HG03342 (cell line): ENCODE measurements at regions not wholly inside any gene's neighbourhood (a gene's known extent, or its start where the extent isn't known, plus 50 kb on each side); places are given as distances from the start of the nearest gene placed in this dataset.
"Not testable (repeated sequence)": the region's sequence is repeated elsewhere in the genome, so short reads cannot be mapped to it uniquely, and the experiment has no call there.

Source experiments
- ATAC-seq: cut with Tn5 transposase; IDR thresholded peaks from one replicate; pipeline ENCODE4 v1.9.1; 2021; ENCODE audit warnings: mild to moderate bottlenecking, moderate library complexity; ENCODE audit not compliant: unreplicated experiment

- no peak for ATAC-seq
Observed at GRCh38 chr12:92237262-92237661, 91.6 kb upstream of the BTG1 start.

- ATAC-seq, result no peak
Observed at GRCh38 chr12:92235703-92236472, 90.2 kb upstream of the BTG1 start.

- ATAC-seq, result no peak
Observed at GRCh38 chr12:92234533-92234932, 88.9 kb upstream of the BTG1 start.

GRCh38 chr12:92233346-92234015, 87.8 kb upstream of the BTG1 start:
- no peak for ATAC-seq

- not testable (repeated sequence) for ATAC-seq
Observed at GRCh38 chr12:92232371-92232932, 86.8 kb upstream of the BTG1 start.

GRCh38 chr12:92231945-92232344, 86.3 kb upstream of the BTG1 start:
- not testable (repeated sequence) for ATAC-seq

GRCh38 chr12:92231532-92231931, 85.9 kb upstream of the BTG1 start:
- ATAC-seq, result not testable (repeated sequence)

GRCh38 chr12:92229381-92229780, 83.7 kb upstream of the BTG1 start:
- no peak for ATAC-seq

- no peak for ATAC-seq
Observed at GRCh38 chr12:92226961-92227360, 81.3 kb upstream of the BTG1 start.

- ATAC-seq, result no peak
Observed at GRCh38 chr12:92226071-92226661, 80.5 kb upstream of the BTG1 start.

GRCh38 chr12:92224685-92225331, 79.2 kb upstream of the BTG1 start:
- ATAC-seq, result no peak

- ATAC-seq, result no peak
Observed at GRCh38 chr12:92223481-92223880, 77.8 kb upstream of the BTG1 start.

- no peak for ATAC-seq
Observed at GRCh38 chr12:92221656-92222315, 76.1 kb upstream of the BTG1 start.

GRCh38 chr12:92218394-92219077, 72.9 kb upstream of the BTG1 start:
- ATAC-seq, result no peak

GRCh38 chr12:92216092-92216491, 70.4 kb upstream of the BTG1 start:
- no peak for ATAC-seq

- ATAC-seq, result no peak
Observed at GRCh38 chr12:92215358-92215757, 69.7 kb upstream of the BTG1 start.

- ATAC-seq, result no peak
Observed at GRCh38 chr12:92213166-92213565, 67.5 kb upstream of the BTG1 start.

GRCh38 chr12:92210071-92210470, 64.4 kb upstream of the BTG1 start:
- ATAC-seq, result no peak

GRCh38 chr12:92208613-92209121, 63.0 kb upstream of the BTG1 start:
- peak; percentile 81 for ATAC-seq

GRCh38 chr12:92206596-92206995, 61.0 kb upstream of the BTG1 start:
- ATAC-seq, result no peak
